HG03196 (cell line): ENCODE measurements at regions not wholly inside any gene's neighbourhood (a gene's known extent, or its start where the extent isn't known, plus 50 kb on each side); places are given as distances from the start of the nearest gene placed in this dataset.

Source experiments
- ATAC-seq: cut with Tn5 transposase; IDR thresholded peaks from one replicate; pipeline ENCODE4 v1.9.1; 2021; ENCODE audit not compliant: unreplicated experiment

DNA sequence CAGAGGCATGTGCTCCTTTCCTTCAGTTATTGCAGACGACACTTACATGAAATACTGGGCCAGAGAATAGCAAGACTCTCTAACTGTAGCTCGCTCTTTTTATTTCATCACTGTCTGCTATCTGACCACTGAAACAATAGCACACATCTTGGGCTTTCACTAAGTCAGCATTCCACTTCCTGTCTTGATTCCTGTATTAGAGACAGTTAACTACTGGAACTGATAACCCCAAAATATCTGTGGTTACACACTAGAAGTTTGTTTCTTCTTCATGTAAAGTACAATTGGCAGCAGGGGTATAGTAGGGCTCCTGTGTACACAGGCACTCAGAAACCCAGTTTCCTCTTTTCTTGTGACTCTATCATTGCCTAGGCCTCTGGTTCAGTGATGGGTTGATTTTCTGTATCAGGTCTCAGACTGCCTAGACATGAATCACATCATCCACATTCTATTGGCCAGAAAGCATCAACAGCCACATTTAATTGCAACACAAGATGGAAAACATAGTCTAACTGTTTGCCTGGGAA lies 230.2 kb upstream of the CD96 start:
- ATAC-seq = peak; percentile 91

DNA sequence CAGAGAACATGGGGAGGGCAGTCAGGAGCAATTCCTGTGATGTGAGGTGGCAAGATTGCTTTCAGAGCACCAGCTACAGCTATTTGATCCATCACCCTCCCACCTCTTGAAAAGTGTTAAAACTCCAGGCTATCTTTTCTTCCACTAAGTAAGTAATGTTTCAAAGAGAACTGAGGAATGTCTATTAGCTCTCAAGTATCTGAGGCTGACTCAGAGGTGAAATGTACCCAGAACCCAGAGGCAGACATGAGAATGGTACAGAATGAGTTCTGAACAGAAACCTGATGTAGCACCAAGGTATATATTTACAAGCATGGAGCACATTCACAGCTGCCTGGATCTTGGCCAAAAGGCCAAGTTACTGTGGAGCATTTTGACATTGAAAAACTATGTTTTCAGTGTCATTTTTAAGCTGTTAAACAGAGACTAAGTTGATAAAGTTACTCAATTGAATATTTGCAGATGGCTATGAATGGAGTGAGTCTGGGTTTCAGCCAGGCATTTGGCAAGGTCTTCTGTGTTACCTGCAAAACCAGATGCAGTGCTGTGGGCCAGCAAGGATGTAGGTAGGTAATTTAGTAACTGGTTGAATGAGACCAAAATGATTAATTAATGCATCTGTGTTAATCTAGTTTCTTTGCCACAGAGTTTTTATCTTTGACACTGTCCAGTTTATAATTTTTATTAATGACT lies 227.7 kb upstream of the CD96 start:
- ATAC-seq = no peak

DNA sequence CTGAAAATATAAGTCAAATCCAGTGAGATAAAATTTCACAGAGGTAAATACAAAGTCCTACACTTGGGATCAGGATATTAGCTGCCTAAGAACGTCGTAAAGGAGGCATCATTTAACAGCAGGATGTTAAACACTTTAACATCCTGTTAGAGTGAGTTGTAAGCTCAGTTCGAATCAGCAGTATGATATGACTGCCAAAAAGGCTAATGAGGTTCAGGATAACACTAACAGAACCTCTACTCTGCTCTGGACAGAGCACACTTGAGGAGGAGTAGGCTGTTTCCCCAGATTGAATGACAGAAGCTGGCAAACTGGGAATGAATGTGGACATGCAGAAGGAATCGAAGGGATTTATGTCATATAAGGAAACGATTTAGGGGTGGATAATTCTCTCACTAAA lies 227.1 kb upstream of the CD96 start:
- ATAC-seq = no peak

DNA sequence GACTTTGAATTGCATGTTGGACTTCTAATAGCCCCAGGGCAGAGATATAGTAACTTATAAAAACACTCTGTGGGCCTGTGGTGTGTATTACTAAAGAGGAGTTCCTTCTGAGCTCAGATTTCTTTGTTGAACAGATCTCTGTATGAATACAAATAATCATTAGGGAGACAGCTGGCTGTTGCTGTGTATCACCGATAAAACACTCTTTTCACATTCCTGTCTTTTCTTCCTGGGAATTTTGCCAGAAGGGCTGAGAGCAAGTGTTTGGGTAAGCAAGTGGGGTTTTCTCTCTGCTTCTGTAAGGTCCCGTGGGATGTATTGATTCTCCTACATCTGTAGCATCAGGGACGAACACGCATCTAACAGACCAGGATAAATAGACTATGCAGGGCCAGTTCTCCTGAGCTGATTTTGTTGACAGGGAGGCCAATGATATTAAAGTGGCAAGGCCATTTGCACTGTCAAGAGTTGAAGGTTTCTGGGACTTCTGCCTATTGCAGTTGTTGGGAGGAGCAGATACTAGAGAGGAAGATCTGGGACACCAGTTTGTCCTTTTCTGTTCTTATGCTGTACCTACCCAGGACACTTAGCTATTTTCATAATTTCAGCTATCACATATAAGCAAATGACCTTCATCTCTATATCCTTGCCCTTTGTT lies 225.9 kb upstream of the CD96 start:
- no peak for ATAC-seq

DNA sequence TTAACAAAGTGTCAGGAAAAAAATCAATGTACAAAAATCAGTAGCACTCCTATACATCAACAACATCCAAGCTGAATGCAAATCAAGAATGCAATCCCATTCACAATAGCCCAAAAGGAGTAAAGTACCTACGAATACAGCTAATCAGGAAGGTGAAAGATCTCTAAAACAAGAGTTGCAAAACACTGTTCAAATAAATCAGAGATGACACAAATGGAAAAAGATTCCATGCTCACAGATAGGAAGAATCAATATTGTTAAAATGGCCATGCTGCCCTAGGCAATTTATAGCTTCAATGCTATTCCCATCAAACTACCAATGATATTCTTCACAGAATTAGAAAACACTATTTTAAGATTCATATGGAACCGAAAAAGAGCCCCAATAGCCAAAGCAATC lies 223.7 kb upstream of the CD96 start:
- no peak for ATAC-seq

DNA sequence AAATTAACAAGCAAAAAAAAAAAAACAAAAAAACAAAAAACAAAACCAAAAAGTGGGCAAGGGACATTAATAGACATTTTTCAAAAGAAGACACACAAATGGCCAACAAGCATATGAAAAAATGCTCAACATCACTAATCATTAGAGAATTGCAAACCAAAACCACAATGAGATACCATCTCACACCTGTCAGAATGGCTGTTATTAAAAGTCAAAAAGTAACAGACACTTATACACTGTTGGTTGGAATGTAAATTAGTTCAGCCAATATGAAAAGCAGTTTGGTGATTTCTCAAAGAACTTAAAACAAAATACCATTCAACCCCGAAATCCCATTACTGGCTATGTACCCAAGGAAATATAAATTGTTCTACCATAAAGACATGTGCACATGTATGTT lies 222.4 kb upstream of the CD96 start:
- no peak for ATAC-seq

DNA sequence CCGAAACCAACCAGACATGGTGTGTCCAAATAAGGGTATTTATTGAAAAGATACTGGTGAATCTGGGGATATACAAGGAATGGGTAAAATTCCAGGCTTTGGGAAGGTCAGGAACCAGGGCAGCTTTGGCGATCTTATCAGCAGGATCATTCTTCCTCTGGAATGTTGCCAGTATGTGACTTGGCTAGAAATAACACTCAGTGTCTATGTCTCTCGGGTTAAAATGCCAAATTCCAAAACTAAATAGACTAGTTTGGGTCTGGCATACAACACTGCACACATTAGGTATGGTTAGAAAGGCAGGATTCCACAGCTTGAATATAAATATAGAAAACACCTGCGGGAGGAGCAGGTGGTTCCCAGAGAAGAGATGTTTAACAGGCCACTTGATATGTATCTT lies 220.2 kb upstream of the CD96 start:
- no peak for ATAC-seq

DNA sequence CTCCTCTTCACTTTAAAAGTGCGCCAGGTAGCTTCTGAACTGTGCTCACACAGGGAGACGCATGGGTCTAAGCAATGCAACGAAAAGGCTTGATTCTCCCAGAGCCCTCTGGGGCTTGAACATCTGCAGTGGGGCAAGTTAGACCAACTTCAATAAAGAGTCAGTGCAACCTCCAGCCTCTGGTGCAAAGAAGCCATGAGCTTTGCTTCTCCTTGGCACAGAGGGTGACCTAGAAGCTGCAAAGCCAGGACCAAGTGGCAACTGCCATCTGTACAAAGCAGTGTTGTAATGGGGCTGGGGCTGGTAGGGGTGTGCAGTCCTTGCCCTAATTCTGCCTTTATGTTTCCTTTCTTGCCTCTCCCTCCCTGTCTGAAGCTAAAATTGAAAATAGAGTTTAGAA lies 219.0 kb upstream of the CD96 start:
- no peak for ATAC-seq

DNA sequence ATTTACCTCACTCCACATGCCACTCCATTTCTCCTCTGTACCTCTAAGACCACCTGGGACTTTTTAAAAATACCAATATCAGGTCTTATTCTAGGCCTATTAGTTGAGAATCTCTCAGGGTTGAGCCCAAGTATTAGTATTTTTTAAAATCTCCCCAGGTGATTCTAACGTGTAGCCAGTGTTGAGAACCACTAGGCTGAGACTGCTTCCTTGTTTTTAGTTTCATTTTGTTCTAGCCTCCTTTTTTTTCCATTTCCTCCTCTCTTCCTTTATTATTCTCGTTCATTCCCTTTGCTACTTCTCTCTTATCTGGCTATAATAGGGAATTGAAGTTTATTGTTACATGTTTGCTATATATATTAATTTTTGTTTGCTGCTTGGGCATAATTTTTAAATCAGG lies 217.8 kb upstream of the CD96 start:
- no peak for ATAC-seq

DNA sequence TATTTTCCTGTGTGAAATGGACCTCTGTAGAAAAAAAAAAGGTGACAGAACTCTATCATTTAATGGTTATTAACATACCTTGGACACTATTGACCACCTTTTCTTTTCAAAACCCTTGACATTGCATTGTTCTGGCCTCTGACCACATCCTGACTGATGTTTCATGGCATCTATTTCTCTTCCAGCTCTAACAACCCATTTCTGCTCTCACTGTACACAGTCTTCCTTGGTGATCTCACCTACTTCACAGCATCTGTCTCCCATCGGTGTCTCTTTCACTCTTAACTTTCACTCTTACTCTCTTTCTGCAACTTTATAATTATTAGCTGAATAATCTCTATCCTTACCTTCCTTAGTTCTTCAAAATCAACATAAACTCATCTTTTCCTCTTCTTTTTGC lies 217.4 kb upstream of the CD96 start:
- ATAC-seq = peak; percentile 78

DNA sequence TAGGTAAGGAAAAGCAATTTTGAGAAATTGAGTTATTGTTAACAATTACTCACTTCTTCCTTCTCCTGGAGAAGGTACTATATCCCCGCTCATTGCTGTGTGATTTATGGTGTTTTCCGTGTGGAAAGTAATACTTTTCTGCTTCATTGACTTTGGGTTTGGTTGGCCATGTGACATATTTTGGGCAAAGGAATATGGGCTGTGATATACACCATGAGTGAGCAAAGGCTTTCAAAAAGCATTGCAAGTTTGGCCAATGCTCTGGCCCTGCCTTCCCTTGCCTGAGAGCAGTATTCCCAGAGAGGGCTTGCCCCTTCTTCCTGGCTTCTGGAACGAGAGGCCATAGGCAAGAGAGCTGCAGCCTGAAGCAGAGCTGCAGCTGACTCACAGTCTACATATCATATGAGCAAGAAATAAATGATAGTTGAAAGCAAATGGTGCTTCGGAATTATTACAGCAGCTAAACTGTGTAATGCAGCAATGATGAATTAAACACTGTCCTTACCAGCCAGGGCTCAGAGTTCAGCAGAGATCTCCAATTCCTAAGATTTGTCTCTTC lies 216.8 kb upstream of the CD96 start:
- no peak for ATAC-seq

DNA sequence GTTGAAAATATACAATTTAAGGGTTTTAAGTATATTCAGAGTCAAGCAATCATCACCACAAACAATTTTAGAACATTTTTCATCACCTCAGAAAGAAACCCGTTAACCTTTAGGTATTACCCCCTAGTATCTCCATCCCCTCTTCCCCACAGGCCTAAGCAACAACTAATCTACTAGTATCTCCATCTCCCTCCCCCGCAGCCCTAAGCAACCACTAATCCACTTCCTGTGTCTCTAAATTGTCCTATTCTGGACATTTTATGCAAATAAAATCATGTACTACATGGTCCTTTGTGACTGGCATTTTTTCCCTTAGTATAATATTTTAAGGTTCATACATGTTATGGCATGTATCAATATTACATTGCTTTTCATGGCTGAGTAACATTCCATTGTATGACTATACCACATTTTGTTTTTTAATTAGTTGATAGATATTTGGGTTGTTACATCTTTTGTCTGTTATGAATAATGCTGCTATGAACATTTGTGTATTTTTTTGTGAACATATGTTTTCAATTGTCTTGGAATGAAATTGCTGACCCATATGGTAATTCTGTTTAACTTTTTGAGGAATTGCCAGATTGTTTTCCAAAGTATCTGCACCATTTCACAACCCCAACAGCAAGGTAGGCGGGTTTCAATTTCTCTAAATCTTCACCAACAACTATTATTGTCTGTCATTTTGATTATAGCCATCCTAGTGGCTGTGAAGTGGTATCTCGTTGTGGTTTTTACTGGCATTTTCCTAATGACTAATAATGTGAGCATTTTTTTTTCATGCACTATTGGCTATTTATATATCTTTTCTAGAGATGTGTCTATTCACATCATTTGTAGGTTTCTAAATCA lies 215.6 kb upstream of the CD96 start:
- no peak for ATAC-seq

DNA sequence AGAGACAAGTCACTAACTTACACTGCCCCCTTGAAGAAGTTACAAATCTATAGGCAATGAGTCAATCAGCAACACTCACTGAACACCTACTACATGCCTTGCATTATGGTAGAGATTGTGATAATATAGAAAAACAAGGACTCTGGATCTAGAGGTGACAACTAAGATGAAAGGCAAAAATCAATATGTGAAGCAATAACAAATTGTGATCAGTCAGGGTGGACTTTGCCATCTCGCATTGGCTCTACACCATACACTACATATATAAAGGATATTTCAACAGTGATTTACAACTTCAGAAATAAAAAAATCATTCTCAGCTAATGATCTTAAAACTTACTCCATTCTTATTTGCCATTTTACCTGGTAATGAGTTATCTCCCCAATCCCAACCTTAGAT lies 210.7 kb upstream of the CD96 start:
- ATAC-seq = no peak

DNA sequence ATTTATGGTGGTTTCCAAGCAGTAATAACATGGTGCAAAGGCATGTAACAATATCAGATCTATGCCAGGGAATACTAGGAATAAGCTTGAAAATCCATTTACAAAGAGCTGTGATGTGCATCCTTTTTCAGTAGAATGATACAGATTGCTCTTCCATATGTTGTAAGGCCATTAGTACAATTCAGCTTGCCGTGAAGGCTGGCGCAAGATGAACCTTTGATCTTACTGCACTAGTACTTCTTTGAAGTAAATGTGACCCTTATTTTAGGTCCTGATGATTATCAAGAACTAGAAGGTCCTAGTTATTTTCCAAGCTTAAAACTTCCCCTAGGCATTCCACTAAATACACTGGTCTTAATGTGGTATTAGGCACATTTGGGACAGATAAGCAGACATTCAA lies 210.1 kb upstream of the CD96 start:
- ATAC-seq = no peak

DNA sequence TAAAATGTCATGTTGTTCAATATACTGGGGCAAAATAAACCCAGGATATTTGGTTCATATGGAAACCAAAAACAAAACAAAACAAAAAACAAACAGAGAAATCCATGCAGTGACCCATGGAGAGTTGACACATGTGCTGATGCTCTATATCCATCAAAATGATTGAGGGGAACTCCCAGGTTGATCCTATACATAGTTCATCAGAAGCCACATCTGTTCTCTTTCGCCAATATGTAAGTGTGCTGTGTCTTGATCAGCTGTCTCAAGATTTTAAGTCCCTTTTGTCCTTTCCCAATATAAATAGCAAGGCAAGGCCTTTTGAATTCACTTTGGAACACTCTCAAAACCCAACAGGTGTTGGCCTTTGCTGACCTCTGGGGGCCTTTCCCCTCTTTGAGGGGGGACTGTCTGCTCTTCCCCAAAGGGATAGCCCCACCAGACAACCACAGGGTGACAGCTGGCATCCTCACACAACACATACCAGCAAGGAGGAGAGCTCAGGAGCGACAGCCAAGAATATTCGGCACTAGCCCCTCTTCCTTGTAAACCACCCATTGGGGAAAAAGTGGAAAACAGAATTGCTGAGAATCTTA lies 209.4 kb upstream of the CD96 start:
- no peak for ATAC-seq

DNA sequence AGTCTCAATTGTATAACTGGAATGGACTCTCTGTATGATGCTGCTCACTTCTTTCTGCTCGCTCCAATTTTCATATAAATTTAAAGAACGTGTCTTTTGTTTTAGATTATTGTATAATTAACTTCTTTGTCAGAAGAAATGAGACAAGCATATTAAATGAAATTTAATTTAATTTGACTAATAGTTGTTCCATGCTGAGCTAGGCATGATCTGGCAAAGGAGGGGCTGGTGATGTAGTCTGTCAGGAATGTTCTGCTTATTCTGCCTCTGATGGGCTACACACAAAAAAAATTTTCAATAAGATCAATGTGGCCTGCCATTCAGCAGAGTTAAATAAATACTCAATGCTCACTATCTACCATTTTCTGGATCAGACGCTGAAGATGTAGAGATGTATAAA lies 208.4 kb upstream of the CD96 start:
- ATAC-seq = no peak

DNA sequence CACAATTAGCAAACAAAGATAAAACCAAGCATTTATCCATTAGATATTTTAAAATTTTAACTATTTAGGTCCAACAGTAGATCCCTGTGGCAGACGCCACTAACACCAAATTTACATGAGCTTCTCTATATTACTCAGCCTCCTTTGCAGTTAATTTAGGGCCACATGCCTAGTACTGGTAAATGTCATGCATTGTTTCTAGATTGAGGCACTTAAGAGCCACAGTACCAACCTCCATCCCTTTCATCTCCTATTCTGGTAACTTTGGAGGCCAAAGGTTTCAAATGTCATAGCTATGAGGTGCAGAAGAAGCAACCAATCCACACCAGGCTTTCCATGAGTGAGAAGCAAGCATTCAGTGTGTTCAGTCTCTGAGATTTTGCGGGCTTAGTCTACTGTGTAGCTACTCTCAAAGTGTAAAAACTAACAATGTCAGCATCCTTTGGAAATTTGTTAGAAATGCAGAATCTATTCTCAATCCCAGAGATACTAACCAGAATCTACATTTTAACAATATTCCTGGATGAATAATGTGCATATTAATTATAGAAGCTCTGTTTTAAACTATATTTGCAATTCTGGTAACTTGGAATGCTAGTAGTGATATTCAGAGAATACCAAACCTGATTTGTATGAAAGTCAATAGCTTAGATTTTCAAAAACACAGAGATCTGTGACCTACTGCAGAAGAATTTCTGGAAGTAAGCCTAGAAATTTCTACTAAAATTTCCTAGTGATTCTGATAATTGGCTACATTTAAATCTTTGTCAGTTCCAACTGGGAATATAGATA lies 206.3 kb upstream of the CD96 start:
- ATAC-seq = no peak

DNA sequence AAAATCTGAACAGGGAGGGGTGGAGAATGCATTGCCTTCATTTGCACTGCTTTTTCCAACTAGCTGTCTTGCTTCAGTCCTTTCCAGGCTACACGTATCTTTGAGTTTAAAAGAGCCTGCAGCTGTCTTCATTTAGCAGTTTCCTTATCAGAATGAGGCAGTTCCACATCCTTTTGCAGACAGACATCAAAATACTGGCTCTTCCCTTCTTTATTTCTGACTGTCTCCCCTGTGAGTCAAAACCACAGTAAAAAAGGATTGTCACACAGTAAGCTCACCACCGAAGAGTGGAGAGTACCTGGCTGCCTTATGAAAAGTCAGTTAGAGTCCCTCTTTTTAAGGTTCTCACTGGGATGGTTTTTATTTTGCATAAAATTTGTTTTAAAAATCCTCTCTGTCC lies 205.5 kb upstream of the CD96 start:
- no peak for ATAC-seq

DNA sequence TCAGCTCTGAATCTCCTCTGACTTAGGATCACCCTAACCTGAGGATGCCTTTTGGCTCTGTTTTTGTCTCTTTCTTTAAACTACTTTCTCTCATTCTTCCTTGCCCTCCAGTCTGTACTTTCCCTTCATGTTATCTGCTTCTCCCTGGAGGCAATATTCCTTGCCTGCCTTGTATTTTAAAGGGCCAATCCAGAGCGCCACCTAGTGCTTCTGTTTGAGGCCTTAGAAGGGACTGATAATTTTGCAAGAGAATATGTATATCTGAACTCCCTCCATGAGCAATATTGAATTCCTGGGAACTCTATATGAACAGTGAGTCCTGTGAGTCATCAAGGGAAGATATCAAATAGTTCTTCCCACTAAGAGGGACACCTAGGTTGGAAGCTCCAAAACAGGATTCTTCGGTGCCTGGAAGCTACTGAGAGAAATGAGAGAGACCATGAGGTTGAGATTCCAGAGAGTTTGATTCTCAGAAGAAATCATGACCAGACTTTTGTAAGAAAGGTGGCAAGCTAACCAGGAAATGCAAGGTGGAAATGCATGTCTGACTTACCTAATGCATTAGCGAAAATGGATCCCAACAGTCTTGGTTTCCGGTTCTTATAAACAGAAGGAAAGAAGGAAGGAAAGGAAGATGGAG lies 203.8 kb upstream of the CD96 start:
- no peak for ATAC-seq

DNA sequence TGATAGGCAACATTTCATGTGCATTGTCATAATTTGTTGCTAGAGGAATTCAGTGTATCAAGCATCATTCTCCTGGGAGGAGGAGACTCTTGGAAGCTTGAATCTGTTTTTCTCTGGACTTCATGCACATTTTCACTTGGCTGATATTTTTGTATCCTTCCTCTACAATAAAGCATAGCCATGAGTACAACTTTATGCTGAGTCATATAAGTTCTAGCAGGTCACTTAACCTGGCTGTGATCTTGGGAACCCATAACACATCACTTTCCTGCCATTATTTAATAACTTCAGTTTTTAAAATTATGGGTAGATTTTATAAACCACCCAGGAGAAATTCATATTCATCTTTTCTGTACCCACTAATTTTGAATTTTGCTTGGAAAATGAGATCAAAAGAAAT lies 203.0 kb upstream of the CD96 start:
- ATAC-seq = no peak
